ENCODE measurements at regions not wholly inside any gene's neighbourhood (a gene's known extent, or its start where the extent isn't known, plus 50 kb on each side); places are given as distances from the start of the nearest gene placed in this dataset.
"Not testable (repeated sequence)": the region's sequence is repeated elsewhere in the genome, so short reads cannot be mapped to it uniquely, and the experiment has no call there.

DNA sequence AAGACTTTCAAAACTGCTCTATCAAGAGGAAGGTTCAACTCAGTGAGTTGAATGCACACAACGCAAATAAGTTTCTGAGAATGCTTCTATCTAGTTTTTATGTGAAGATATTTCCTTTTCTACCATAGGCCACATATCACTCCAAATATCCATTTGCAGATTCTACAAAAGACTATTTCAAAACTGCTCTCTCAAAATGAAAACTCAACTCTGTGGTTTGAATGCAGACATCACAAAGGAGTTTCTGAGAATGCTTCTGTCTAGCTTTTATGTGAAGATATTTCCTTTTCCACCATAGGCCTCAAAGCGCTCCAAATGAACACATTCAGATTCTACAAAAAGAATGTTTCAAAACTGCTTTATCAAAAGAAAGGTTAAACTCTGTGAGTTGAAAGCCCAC is 1093.1 kb upstream of the DEFB115 start:
- not testable (repeated sequence) for H3K4me3 ChIP-seq (ENCODE audit: low read depth, low read length)

DNA sequence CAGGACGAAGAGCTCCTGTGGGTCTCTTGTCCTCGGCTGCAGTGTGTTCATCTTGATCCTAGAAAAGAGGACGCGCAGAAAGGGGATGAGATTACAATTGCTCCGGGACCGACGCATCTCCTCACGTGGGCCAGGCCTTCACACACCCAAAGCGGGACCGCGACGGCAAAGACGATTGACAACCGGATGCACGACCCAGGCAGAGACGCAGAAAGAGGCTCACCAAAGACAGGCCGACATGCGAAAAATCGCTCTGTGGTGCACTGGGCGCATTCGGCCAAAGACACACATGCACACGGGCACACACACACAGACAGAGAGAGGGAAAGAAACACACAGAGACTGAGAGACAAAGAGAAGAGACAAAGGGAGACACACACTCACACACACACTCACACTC is 1089.9 kb upstream of the DEFB115 start:
- no peak overlapping the region for H3K4me3 ChIP-seq (ENCODE audit: low read depth, low read length)
- TF ChIP-seq, protein P1, sequence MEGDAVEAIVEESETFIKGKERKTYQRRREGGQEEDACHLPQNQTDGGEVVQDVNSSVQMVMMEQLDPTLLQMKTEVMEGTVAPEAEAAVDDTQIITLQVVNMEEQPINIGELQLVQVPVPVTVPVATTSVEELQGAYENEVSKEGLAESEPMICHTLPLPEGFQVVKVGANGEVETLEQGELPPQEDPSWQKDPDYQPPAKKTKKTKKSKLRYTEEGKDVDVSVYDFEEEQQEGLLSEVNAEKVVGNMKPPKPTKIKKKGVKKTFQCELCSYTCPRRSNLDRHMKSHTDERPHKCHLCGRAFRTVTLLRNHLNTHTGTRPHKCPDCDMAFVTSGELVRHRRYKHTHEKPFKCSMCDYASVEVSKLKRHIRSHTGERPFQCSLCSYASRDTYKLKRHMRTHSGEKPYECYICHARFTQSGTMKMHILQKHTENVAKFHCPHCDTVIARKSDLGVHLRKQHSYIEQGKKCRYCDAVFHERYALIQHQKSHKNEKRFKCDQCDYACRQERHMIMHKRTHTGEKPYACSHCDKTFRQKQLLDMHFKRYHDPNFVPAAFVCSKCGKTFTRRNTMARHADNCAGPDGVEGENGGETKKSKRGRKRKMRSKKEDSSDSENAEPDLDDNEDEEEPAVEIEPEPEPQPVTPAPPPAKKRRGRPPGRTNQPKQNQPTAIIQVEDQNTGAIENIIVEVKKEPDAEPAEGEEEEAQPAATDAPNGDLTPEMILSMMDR (IDR thresholded peaks at IDR 0.05; ENCODE audit: borderline replicate concordance, insufficient read depth, low read depth, low read length) = no peak

DNA sequence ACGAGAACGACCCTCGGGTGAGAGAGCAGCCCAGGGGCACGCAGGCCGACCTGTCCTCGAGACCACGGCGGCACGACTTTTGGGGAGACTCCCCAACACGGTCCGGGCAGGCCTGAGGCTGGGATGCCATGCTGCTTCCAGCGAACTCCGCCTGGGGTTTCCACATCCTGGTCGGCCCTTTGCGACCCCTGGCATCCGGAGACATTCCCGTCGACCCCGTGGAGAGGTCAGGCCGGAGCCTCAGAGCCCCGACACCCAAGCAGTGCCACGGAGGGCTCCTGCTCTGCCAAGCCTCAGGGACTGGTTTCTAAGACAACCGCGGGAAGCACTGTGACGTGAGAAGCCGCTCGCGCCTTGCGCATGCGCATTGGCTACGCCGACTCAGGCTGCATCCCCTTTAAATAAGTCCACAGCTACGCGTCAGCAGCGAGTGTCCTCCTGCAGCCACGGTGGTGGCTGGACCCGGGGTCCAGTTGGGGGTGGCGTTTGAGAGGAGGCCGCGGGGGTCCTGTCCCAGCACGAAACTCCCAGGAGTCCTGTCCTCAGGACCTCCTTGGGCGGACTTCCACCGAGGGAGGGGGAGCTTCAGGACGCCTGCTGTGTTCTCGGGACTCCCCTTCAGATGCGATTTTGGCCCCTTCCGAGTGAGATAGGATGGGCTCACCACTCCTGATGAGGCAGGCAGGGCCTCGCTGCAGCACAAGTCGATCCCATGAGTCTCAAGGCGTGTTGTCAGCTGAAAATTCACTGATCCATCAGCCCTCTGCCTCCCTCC is 1089.3 kb upstream of the DEFB115 start:
- H3K4me3 ChIP-seq (ENCODE audit: low read depth, low read length) = no peak overlapping the region
- TF ChIP-seq, protein P1 (IDR thresholded peaks at IDR 0.05; ENCODE audit: borderline replicate concordance, insufficient read depth, low read depth, low read length) = no peak

DNA sequence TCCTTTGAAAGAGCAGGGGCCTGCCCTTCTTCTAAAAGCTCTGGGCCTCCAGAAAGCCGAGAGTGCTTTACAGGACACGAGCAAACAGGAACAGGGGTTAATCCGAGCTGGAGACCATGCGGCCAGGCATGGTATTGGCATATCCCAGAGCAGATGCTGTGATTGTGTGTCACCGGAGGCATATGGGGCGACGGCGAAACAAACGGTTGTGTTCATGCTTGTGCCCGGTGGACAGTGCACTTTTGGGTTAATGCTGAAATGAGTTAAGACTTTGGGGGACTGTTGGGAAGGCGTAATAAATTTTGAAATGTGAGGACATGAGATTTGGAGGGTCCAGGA is 1088.7 kb upstream of the DEFB115 start:
- H3K4me3 ChIP-seq (ENCODE audit: low read depth, low read length) = no peak overlapping the region
- TF ChIP-seq, protein P1 (IDR thresholded peaks at IDR 0.05; ENCODE audit: borderline replicate concordance, insufficient read depth, low read depth, low read length) = no peak

DNA sequence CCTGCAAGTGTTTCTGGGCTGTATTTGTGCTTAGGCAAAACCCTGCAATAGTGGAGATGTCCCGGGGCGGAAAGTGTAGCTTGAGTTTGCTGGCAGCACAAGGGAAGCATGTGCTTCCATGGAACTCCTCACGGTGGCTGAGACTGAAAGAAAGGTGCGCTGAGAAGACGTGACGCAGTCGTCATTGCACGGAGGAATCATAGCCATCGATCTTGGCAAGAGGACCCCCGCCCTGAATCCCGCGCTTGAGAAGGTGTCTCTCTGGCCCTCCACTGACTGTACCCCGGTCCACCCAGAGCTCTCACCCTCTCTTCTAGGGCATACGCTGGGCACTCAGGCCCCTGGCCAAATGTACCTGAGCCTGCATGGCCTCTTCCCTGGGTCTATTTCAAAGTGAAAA is 1081.8 kb upstream of the DEFB115 start:
- TF ChIP-seq, protein P1 (IDR thresholded peaks at IDR 0.05; ENCODE audit: borderline replicate concordance, insufficient read depth, low read depth, low read length) = no peak
- H3K4me3 ChIP-seq (ENCODE audit: low read depth, low read length) = no peak overlapping the region

DNA sequence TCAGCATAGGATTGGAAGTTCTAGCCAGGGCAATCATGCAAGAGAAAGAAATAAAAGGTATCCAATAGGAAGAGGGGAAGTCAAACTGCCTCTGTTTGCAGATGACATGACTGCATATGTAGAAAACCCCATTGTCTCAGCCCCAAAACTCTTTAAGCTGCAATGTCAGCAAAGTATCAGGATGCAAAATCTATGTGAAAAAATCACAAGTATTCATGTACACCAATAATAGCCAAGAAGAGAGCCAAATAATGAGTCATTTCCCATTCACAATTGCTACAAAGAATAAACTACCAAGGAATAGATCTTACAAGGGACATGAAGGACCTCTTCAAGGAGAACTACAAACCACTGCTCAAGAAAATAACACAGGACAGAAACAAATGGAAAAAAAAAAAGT is 1074.3 kb upstream of the DEFB115 start:
- not testable (repeated sequence) for H3K4me3 ChIP-seq (ENCODE audit: low read depth, low read length)

DNA sequence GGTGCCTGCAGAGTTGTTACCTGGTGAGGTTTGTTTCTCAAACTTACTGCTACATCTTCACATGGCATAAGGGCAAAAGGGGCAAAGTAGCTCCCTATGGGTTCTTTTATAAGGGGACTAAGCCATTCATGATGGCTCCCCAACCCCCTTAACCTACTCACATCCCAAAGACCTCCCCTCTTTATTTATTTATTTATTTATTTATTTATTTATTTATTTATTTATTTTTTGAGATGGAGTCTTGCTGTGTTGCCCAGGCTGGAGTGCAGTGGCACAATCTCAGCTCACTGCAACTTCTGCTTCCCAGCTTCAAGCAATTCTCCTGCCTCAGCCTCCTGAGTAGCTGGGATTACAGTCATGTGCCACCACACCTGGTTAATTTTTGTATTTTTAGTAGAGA is 1065.7 kb upstream of the DEFB115 start:
- not testable (repeated sequence) for H3K4me3 ChIP-seq (ENCODE audit: low read depth, low read length)

DNA sequence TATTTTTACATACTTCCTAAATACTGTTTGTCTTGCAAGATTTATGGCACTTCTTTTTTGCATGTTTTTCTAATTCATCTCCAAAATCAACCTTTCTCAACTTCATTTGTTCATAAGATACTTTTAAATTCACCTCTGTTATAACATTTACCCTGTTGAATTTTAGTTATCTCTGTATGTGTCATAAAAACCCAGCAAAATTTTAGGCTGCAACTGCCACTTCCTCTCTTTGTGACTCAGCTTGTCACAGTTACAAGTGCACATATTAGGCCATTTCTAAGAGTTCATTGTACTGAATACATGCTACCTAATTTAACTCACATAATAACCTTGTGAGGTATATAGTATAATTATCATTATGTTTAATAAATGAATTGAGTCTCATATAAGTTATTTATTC is 1023.0 kb upstream of the DEFB115 start:
- not testable (repeated sequence) for H3K4me3 ChIP-seq (ENCODE audit: low read depth, low read length)

DNA sequence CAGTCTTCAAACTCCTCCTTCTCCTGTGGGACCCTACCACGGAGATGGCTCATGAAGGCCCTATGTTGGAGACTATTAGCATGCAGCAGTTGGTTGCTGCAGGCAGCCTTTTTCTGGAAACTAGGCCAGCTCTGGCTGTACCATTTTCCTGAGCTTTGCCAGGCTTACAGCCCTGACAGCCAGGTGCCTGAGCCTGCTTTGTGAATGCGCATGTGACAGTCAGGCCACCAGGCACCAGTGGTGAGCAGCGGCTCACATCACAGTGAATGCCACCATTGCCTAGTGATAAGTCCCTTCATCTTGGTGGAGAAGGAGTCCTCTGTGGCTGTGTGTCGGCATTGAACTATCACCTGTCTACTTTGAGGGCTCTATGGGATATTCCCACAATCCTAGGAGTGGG is 982.4 kb upstream of the DEFB115 start:
- not testable (repeated sequence) for H3K4me3 ChIP-seq (ENCODE audit: low read depth, low read length)

DNA sequence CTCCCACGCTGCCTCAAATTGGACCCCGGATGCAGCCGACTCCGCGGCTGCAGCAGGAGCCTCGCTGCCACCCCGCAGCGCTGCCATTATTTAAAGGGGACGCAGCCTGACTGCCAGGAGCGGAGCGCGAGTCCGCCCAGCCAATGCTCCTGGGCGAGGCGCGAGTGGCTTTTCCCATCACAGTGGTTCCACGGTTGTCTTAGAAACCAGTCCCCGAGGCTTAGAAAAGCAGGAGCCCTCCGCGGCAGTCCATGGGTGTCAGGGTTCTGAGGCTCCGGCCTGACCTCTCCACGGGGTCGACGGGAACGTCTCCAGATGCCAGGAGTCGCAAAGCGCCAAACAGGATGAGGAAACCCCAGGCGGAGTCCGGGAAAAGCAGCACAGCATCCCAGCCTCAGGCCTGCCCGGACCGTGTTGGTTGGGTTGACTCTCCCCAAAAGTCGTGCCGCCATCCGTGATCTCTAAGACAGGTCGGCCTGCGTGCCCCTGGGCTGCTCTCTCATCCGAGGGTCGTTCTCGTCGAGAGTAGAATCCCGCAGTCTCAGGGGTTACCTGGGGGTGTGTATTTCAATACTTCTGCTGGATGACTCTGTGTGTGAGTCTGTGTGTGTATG is 975.8 kb upstream of the DEFB115 start:
- no peak overlapping the region for H3K4me3 ChIP-seq (ENCODE audit: low read depth, low read length)
- TF ChIP-seq, protein P1 (IDR thresholded peaks at IDR 0.05; ENCODE audit: borderline replicate concordance, insufficient read depth, low read depth, low read length) = no peak

DNA sequence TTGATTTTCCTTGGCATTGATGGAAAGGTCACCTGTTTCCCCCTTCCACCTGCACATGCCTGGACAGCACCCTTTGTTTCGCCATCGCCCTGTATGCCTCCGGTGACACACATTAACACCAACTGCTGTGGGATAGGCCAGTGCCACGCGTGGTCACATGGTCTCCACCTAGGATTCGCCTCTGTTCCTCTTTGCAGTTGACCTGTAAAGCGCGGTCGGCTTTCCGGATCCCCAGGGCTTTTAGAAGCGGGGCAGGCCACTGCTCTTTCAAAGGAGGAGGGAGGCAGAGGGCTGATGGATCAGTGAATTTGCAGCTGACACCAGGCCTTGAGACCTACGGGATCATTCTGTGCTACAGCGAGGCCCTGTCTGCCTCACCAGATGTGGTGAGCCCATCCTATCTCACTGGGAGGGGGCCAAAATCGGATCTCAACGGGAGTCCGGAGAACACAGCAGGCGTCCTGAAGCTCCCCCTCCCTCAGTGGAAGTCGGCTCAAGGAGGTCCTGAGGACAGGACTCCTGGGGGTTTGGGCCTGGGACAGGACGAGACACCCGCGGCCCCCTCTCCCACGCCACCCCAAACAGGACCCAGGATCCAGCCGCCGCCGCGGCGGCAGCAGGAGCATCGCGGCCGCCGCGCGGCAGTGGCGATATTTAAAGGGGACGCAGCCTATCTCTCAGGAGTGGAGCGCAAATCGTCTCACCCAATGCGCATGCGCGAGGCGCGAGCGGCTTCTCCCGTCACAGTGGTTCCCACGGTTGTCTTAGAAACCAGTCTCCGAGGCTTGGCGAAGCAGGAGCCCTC is 973.8 kb upstream of the DEFB115 start:
- not testable (repeated sequence) for H3K4me3 ChIP-seq (ENCODE audit: low read depth, low read length)

All from GM12875 (cell line).